IPS DF 6.9 (cell line): ENCODE measurements at regions not wholly inside any gene's neighbourhood (a gene's known extent, or its start where the extent isn't known, plus 50 kb on each side); places are given as distances from the start of the nearest gene placed in this dataset.
"Not testable (repeated sequence)": the region's sequence is repeated elsewhere in the genome, so short reads cannot be mapped to it uniquely, and the experiment has no call there.

ENCODE experiments used
- DNase-seq: peaks from one replicate; pipeline ENCODE4 v3.0.0-alpha.2; 2013; ENCODE audit warnings: low read depth, low spot score
- H3K27ac ChIP-seq: one replicate; pipeline ENCODE4 v1.5.1; 2013; ENCODE audit warnings: low read length, control low read depth
- H3K27me3 ChIP-seq: 2 replicates; pipeline ENCODE4 v1.6.1; 2013; ENCODE audit warnings: mild to moderate bottlenecking, low read length; ENCODE audit not compliant: control insufficient read depth, insufficient read depth
- H3K36me3 ChIP-seq: 2 replicates; pipeline ENCODE4 v1.6.1; 2013; ENCODE audit warnings: low read length; ENCODE audit not compliant: control insufficient read depth, insufficient read depth
- H3K4me1 ChIP-seq: 2 replicates; pipeline ENCODE4 v1.6.1; 2013; ENCODE audit warnings: low read length; ENCODE audit not compliant: control insufficient read depth, insufficient read depth
- H3K4me3 ChIP-seq: 2 replicates; pipeline ENCODE4 v1.5.1; 2013; ENCODE audit warnings: mild to moderate bottlenecking, low read length
- H3K9me3 ChIP-seq: 2 replicates; pipeline ENCODE4 v1.6.1; 2013; ENCODE audit warnings: low read length, inconsistent platforms; ENCODE audit not compliant: control insufficient read depth, insufficient read depth
- WGBS: extraction: QIAGEN DNeasy Blood & Tissue Kit; methylation state at CpG from one replicate; pipeline ENCODE4 v1.1.7; 2013; ENCODE audit warnings: mixed read lengths, missing lambda C conversion rate; ENCODE audit not compliant: insufficient read length, insufficient coverage; 5-methylcytosine and 5-hydroxymethylcytosine counted together

DNA sequence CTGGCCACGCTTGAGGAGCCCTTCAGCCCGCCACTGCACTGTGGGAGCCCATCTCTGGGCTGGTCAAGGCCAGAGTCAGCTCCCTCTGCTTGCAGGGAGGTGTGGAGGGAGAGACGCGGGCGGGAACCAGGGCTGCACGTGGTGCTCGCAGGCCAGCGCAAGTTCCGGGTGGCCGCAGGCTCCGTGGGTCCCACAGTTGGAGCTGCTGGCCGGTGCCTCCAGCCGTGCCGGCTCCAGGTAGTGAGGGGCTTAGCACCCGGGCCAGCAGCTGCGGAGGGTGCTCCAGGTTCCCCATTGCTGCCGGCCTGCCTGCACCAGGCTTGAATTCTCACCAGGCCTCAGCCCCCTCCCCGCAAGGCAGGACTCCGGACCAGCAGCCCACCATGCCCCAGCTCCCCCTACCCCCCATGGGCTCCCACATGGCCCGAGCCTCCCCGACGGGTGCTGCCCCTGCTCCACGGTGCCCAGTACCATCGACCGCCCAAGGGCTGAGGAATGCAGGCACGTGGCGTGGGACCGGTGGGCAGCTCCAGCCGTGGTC is 192.8 kb upstream of the IZUMO3 start:
- no peaks in the 10 kb centered on the region for H3K9me3 ChIP-seq
- H3K4me3 ChIP-seq: no peak overlapping the region
- WGBS: no CpG with 5 or more reads among the region's 29 CpGs
- H3K4me1 ChIP-seq: no peaks in the 10 kb centered on the region
- H3K27me3 ChIP-seq: no peaks in the 10 kb centered on the region
- no peak for DNase-seq
- H3K36me3 ChIP-seq: no peaks in the 10 kb centered on the region; the same call in 1 of the 2 replicates
- no peak overlapping the region for H3K27ac ChIP-seq

DNA sequence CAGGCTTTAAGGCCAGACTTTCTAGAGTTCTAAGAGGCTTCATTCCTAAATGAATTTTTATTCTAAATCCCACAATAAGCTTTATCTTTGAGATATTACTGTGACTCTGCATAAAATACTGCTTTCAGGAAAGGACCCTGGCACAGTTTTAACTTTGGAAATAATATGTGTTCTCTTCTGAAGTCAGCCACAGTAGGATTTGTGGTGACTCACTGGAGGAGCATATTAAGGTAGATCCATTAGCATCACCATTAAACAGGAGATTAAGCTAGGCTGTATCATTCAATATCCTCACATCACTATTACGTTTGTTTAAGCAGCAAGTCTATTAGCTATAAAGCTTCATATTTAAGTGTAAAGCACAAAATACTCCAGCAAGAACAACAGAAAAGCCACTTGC is 186.1 kb upstream of the IZUMO3 start:
- WGBS: no CpG with 5 or more reads among the region's 1 CpG
- no peak overlapping the region for H3K4me3 ChIP-seq
- no peak overlapping the region for H3K27ac ChIP-seq
- H3K27me3 ChIP-seq: no peaks in the 10 kb centered on the region
- H3K36me3 ChIP-seq: no peaks in the 10 kb centered on the region
- DNase-seq: no peak
- H3K9me3 ChIP-seq: no peaks in the 10 kb centered on the region
- H3K4me1 ChIP-seq: no peaks in the 10 kb centered on the region

- H3K4me3 ChIP-seq: no peak overlapping the region
- no peaks in the 10 kb centered on the region for H3K36me3 ChIP-seq
- H3K9me3 ChIP-seq: no peaks in the 10 kb centered on the region
- H3K4me1 ChIP-seq: no peaks in the 10 kb centered on the region
- no peak for DNase-seq
- no peaks in the 10 kb centered on the region for H3K27me3 ChIP-seq
- no peak overlapping the region for H3K27ac ChIP-seq
- no CpG with 5 or more reads among the region's 1 CpG for WGBS
These were observed 175.9 kb upstream of the IZUMO3 start for GRCh38 chr9:24721621-24722020.

DNA sequence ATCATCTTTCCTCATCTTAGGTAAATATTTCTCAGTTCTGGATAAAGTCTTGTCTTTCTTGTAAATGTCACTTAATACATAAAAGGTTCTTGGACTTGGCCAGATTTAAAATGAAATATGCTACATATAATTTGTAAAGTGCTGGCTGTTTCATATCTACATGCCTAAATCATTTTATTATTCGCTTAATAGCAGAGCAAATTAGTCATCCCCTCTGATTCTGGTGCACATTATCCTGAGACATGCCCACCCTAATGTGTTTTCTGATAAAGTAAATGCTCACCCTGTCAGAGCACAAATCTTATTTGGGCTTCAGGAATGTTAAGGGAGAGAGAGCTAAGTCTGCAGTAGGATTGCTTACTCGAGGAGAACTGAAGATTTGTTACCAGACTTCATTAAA is 166.5 kb upstream of the IZUMO3 start:
- Histone ChIP-seq H3K36me3 (no peaks in the 10 kb centered on the region), H3K4me3 (no peak overlapping the region), H3K4me1 (no peaks in the 10 kb centered on the region), H3K27ac (no peak overlapping the region), H3K9me3 (no peaks in the 10 kb centered on the region), H3K27me3 (no peaks in the 10 kb centered on the region)
- no CpG with 5 or more reads among the region's 2 CpGs for WGBS
- DNase-seq: no peak

- no peak overlapping the region for H3K4me3 ChIP-seq
- no peak overlapping the region for H3K27ac ChIP-seq
- H3K36me3 ChIP-seq: no peaks in the 10 kb centered on the region
- H3K9me3 ChIP-seq: no peaks in the 10 kb centered on the region
- H3K4me1 ChIP-seq: no peaks in the 10 kb centered on the region
- H3K27me3 ChIP-seq: no peaks in the 10 kb centered on the region
- no CpG with 5 or more reads among the region's 2 CpGs for WGBS
- DNase-seq: no peak
These were observed 163.1 kb upstream of the IZUMO3 start for GRCh38 chr9:24708814-24709213.

- no peak for DNase-seq
- H3K4me3 ChIP-seq: no peak overlapping the region
- no CpG with 5 or more reads among the region's 3 CpGs for WGBS
These were observed 153.3 kb upstream of the IZUMO3 start for GRCh38 chr9:24698881-24699518.

DNA sequence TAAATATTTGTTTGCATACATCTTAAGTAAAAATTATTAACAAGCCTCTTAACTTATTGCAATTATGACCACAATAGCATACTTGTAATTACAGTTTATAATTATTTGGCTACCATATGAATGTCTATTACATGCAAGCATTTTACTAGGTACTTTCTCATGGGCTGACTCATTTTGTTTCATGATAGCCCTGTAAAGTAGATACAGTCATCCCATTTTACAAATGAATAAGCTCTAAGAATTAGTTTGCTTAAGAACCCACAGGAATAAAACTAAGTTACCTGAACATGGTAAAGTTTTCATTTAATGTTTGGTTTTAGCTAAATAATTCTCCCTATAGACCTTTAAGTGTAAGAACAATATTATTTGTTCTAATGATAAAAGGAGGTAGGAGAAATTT is 126.6 kb upstream of the IZUMO3 start:
- H3K27ac ChIP-seq: no peak overlapping the region
- DNase-seq: no peak
- no peak overlapping the region for H3K4me3 ChIP-seq
- no peaks in the 10 kb centered on the region for H3K4me1 ChIP-seq
- H3K27me3 ChIP-seq: no peaks in the 10 kb centered on the region
- H3K9me3 ChIP-seq: no peaks in the 10 kb centered on the region
- H3K36me3 ChIP-seq: no peaks in the 10 kb centered on the region

More at GRCh38 chr9:24698881-24699518, 153.3 kb upstream of the IZUMO3 start:
- Histone ChIP-seq H3K4me1 (no peaks in the 10 kb centered on the region), H3K27me3 (no peaks in the 10 kb centered on the region), H3K9me3 (no peaks in the 10 kb centered on the region), H3K36me3 (no peaks in the 10 kb centered on the region), H3K27ac (no peak overlapping the region)

- no peak for DNase-seq
- H3K4me1 ChIP-seq: no peaks in the 10 kb centered on the region
- WGBS: no CpG with 5 or more reads among the region's 3 CpGs
- peaks cover 1% of the 10 kb centered on the region for H3K9me3 ChIP-seq
- no peak overlapping the region for H3K4me3 ChIP-seq
- no peak overlapping the region for H3K27ac ChIP-seq
- H3K27me3 ChIP-seq: no peaks in the 10 kb centered on the region
- no peaks in the 10 kb centered on the region for H3K36me3 ChIP-seq
These were observed 111.7 kb upstream of the IZUMO3 start for GRCh38 chr9:24657387-24657786.

DNA sequence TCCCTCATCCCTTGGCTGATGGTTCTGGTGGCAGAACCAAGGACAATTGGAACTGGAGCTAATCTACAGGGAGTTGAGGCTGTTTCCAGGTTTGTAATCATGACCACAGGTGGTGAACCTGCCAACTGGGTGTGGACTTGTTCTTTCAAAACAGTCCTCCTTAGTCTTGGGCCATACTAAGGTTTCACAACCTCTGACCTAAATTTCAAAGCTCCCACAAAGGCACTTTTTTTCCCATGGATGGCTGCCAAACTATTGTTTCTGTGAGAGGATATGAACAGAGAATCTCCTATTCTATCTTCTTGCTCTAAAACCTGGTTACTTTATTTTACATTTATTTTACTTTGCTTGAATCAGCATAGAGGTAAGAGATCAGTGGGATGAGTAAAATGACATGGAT is 106.5 kb upstream of the IZUMO3 start:
- no peak for DNase-seq

GRCh38 chr9:24628809-24629208 is 83.1 kb upstream of the IZUMO3 start:
- WGBS: no CpG with 5 or more reads among the region's 3 CpGs
- not testable (repeated sequence) for H3K36me3 ChIP-seq, H3K4me3 ChIP-seq, DNase-seq, H3K27ac ChIP-seq, H3K27me3 ChIP-seq, H3K9me3 ChIP-seq, H3K4me1 ChIP-seq

More for the DNA sequence above, 106.5 kb upstream of the IZUMO3 start:
- no peaks in the 10 kb centered on the region for H3K4me1 ChIP-seq
- no peak overlapping the region for H3K27ac ChIP-seq
- no peaks in the 10 kb centered on the region for H3K36me3 ChIP-seq
- no peak overlapping the region for H3K4me3 ChIP-seq
- no peaks in the 10 kb centered on the region for H3K27me3 ChIP-seq
- no peaks in the 10 kb centered on the region for H3K9me3 ChIP-seq

GRCh38 chr9:24625097-24625496 is 79.4 kb upstream of the IZUMO3 start:
- H3K4me3 ChIP-seq: no peak overlapping the region
- H3K36me3 ChIP-seq: no peaks in the 10 kb centered on the region
- no peak for DNase-seq
- WGBS: no CpG with 5 or more reads among the region's 2 CpGs
- H3K27ac ChIP-seq: no peak overlapping the region
- H3K9me3 ChIP-seq: no peaks in the 10 kb centered on the region
- no peaks in the 10 kb centered on the region for H3K4me1 ChIP-seq
- H3K27me3 ChIP-seq: no peaks in the 10 kb centered on the region
